CD4-positive, alpha-beta T cell (primary cell): ENCODE measurements at regions not wholly inside any gene's neighbourhood (a gene's known extent, or its start where the extent isn't known, plus 50 kb on each side); places are given as distances from the start of the nearest gene placed in this dataset.
A peak's percentile ranks its signal among the peaks of the same experiment; 100 is the strongest.

Experiments
- ATAC-seq: fragments of 200-7000 bp; cut with Tn5 transposase; one replicate; pipeline ENCODE4 v1.10.0; 2022; ENCODE audit warnings: mild to moderate bottlenecking; ENCODE audit not compliant: poor library complexity
- CTCF ChIA-PET: fragments of 350-600 bp; sonication (Branson Sonifier 250); formaldehyde crosslinking; loops from one replicate; lab custom pipeline; 2021; ENCODE audit warnings: antibody characterized with exemption, inconsistent platforms; lab: Charles Lee
- POLR2A ChIA-PET: fragments of 350-600 bp; sonication (Branson Sonifier 250); formaldehyde crosslinking; loops from one replicate; lab custom pipeline; 2021; ENCODE audit warnings: antibody characterized with exemption, inconsistent platforms; lab: Charles Lee
- DNase-seq, 14 experiments: peaks; one replicate each; pipeline ENCODE4 v3.0.0-alpha.2; 2013 to 2020; ENCODE audit warnings: mixed read lengths in 2 of 14
- H3K27ac ChIP-seq, 2 donors: one replicate each; pipeline versions ENCODE4 v1.5.1 to v1.7.0; 2013; ENCODE audit warnings: low read length in 2 of 2, low read depth in 1 of 2, mild to moderate bottlenecking in 1 of 2
- H3K27me3 ChIP-seq, 2 experiments: 1 replicate in 1 of 2; 2 replicates in 1 of 2; pipeline versions ENCODE4 v1.6.1 to v1.7.0; 2013; ENCODE audit warnings: low read length in 2 of 2, control low read depth in 1 of 2, mild to moderate bottlenecking in 1 of 2, moderate library complexity in 1 of 2; ENCODE audit not compliant: insufficient read depth in 2 of 2, control insufficient read depth in 1 of 2
- H3K36me3 ChIP-seq: one replicate; pipeline ENCODE4 v1.6.1; 2013; ENCODE audit warnings: low read length, control low read depth; ENCODE audit not compliant: insufficient read depth
- H3K4me1 ChIP-seq: one replicate; pipeline ENCODE4 v1.6.1; 2013; ENCODE audit warnings: low read length, control low read depth; ENCODE audit not compliant: insufficient read depth
- H3K4me3 ChIP-seq: one replicate; pipeline ENCODE4 v1.5.1; 2013; ENCODE audit warnings: mild to moderate bottlenecking, low read length, moderate library complexity
- H3K9me3 ChIP-seq, 2 experiments: 1 replicate in 1 of 2; 2 replicates in 1 of 2; pipeline versions ENCODE4 v1.6.1 to v1.7.0; 2013; ENCODE audit warnings: low read length in 2 of 2, mild to moderate bottlenecking in 2 of 2, control low read depth in 1 of 2, moderate library complexity in 1 of 2; ENCODE audit not compliant: control insufficient read depth in 1 of 2, insufficient read depth in 1 of 2
- H3K27ac Mint-ChIP-seq: one replicate; pipeline ENCODE4 v1.8.0; 2020; ENCODE audit warnings: mixed read lengths
- H3K27me3 Mint-ChIP-seq: one replicate; pipeline ENCODE4 v1.8.0; 2021; ENCODE audit warnings: mixed read lengths
- H3K36me3 Mint-ChIP-seq: one replicate; pipeline ENCODE4 v1.8.0; 2021; ENCODE audit warnings: low read depth, mixed read lengths
- H3K4me1 Mint-ChIP-seq: one replicate; pipeline ENCODE4 v1.8.0; 2021; ENCODE audit warnings: low read depth, mixed read lengths
- H3K4me3 Mint-ChIP-seq: one replicate; pipeline ENCODE4 v1.8.0; 2020; ENCODE audit warnings: mild to moderate bottlenecking, mixed read lengths
- H3K9me3 Mint-ChIP-seq: one replicate; pipeline ENCODE4 v1.8.0; 2020; ENCODE audit warnings: mixed read lengths
- intact Hi-C, 2 experiments: fragments of 100-400 bp; cut with DNase I in 1 of 2; cut with micrococcal nuclease in 1 of 2; formaldehyde crosslinking; loops; one replicate each; pipeline versions ENCODE4 v1.15.1 to v1.9.0; 2023 to 2025; cut with DNase I, micrococcal nuclease
- TF ChIP-seq, protein P1 (sequence below): fragments of 200-600 bp; IDR thresholded peaks from one replicate; pipeline ENCODE4 v1.8.0; 2022; ENCODE audit warnings: antibody characterized with exemption, mild to moderate bottlenecking

DNA sequence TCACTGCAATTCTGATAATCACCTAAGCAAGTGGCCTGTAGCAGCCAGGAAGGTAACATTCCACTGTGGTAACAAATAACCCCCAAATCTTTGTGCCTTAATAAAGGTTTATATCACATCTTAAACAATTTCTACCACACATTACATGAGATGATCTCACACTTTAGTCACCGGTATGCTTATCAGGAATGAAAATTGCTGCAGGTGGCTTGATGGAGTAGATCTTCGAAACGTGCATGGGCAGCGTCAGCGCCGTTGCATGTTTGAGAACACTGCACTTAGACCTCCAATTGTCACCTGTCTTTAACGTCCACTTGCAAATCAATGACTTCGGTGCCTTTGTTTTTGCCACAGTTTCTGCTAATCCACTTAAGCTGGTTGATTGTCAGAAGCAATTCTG is 477.4 kb downstream of the VRK1 start:
- TF ChIP-seq, protein P1, sequence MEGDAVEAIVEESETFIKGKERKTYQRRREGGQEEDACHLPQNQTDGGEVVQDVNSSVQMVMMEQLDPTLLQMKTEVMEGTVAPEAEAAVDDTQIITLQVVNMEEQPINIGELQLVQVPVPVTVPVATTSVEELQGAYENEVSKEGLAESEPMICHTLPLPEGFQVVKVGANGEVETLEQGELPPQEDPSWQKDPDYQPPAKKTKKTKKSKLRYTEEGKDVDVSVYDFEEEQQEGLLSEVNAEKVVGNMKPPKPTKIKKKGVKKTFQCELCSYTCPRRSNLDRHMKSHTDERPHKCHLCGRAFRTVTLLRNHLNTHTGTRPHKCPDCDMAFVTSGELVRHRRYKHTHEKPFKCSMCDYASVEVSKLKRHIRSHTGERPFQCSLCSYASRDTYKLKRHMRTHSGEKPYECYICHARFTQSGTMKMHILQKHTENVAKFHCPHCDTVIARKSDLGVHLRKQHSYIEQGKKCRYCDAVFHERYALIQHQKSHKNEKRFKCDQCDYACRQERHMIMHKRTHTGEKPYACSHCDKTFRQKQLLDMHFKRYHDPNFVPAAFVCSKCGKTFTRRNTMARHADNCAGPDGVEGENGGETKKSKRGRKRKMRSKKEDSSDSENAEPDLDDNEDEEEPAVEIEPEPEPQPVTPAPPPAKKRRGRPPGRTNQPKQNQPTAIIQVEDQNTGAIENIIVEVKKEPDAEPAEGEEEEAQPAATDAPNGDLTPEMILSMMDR: no peak
- Mint-ChIP-seq H3K27me3 (peaks cover 4% of the 10 kb centered on the region), H3K36me3 (no peaks in the 10 kb centered on the region), H3K4me1 (peaks cover 22% of the 10 kb centered on the region), H3K9me3 (no peaks in the 10 kb centered on the region), H3K4me3 (no peak overlapping the region), H3K27ac (no peak overlapping the region)
- Histone ChIP-seq H3K4me1 (peaks cover 11% of the 10 kb centered on the region), H3K9me3 (no peaks in the 10 kb centered on the region), H3K27me3 (peaks cover 0 to 6% of the 10 kb centered on the region in 2 experiments), H3K36me3 (no peaks in the 10 kb centered on the region), H3K4me3 (no peak overlapping the region), H3K27ac (no peak overlapping the region)
- DNase-seq (no peak), ATAC-seq (no peak)
- ChIA-PET CTCF (no interaction called here), POLR2A (no interaction called here)
- intact Hi-C loops: no loop called here

DNA sequence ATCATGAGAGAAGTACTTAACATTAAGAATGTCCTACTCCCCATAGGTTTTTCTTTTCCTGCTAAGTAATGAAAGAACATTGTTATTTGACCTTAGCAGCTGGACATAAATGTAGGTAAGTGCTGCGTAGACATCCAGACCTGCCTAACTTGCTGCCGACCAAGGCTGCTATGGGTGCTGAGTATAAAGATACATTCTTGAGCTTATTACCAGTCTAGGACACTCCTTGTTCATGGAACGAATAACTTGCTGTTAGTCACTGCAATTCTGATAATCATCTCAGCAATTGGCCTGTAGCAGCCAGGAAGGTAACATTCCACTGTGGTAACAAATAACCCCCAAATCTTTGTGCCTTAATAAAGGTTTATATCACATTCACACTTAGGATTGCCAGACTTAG is 478.1 kb downstream of the VRK1 start:
- peaks cover 4% of the 10 kb centered on the region for H3K27me3 Mint-ChIP-seq
- CTCF ChIA-PET: no interaction called here

DNA sequence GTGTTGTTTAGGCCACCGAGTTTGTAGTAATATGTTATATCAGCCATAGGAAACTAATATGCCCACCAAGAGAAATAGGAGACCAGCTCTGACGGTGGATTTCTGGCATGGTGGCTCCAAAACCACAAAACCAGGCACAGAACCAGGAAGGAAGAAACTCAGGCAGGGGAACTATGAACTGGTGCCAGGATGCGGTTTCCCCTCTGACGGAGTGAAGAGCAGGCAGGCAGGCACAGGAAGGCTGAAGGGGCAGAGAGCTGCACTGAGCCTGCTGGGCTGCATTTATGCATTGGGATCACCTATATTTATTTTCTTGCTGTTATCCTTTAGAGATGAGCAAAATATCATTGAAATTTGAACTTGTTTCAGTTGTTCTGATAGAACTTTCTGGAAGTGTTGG is 479.4 kb downstream of the VRK1 start:
- no peak overlapping the region for H3K4me3 Mint-ChIP-seq
- CTCF ChIA-PET: no interaction called here
- POLR2A ChIA-PET: no interaction called here

More for the DNA sequence above, 478.1 kb downstream of the VRK1 start:
- Histone ChIP-seq H3K36me3 (no peaks in the 10 kb centered on the region), H3K9me3 (no peaks in the 10 kb centered on the region), H3K27me3 (peaks cover 0 to 6% of the 10 kb centered on the region in 2 experiments), H3K4me1 (peaks cover 11% of the 10 kb centered on the region), H3K27ac (no peak overlapping the region), H3K4me3 (no peak overlapping the region)
- no peak for ATAC-seq
- TF ChIP-seq, protein P1: no peak
- DNase-seq: no peak
- Mint-ChIP-seq H3K9me3 (no peaks in the 10 kb centered on the region), H3K36me3 (no peaks in the 10 kb centered on the region), H3K4me3 (no peak overlapping the region), H3K27ac (no peak overlapping the region), H3K4me1 (peaks cover 22% of the 10 kb centered on the region)
- POLR2A ChIA-PET: no interaction called here
- intact Hi-C loops: no loop called here

More for the DNA sequence above, 479.4 kb downstream of the VRK1 start:
- TF ChIP-seq, protein P1: no peak
- intact Hi-C loops: no loop called here
- H3K4me3 ChIP-seq: no peak overlapping the region
- no peaks in the 10 kb centered on the region for H3K9me3 ChIP-seq
- Mint-ChIP-seq H3K27me3 (peaks cover 4% of the 10 kb centered on the region), H3K27ac (no peak overlapping the region), H3K9me3 (no peaks in the 10 kb centered on the region), H3K4me1 (peaks cover 22% of the 10 kb centered on the region), H3K36me3 (no peaks in the 10 kb centered on the region)
- H3K27me3 ChIP-seq: peaks cover 0 to 6% of the 10 kb centered on the region in 2 experiments
- peaks cover 11% of the 10 kb centered on the region for H3K4me1 ChIP-seq
- H3K27ac ChIP-seq: no peak overlapping the region
- DNase-seq: peak in 6 of 14 experiments; percentile 12 to 50 (median 21)
- ATAC-seq: no peak
- H3K36me3 ChIP-seq: no peaks in the 10 kb centered on the region
